ENCODE measurements at regions not wholly inside any gene's neighbourhood (a gene's known extent, or its start where the extent isn't known, plus 50 kb on each side); places are given as distances from the start of the nearest gene placed in this dataset.

DNA sequence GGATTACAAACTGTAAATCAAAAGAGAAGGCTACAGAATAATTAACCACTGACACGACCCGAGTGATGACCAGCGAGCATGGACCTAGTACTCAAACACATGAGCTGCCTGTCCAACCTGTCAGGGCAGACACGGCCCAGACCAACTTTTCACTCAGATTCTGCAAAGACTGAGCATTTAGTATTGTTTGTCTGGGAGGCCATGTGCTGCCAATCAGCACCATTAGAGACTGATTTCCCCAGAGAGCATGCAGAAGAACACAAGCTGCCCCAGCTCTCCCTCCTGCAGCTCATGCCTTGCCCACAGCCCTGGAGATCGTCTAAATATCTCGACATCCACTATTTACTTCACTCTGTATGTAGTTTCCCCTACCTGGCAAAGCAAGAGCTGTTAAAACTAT is 172.6 kb upstream of the INHBA start:
- WGBS (ENCODE audit: insufficient coverage, insufficient replicate concordance, low lambda C conversion rate, missing lambda C conversion rate), result 80% methylated on average over 6 of the region's 6 CpGs
- Histone ChIP-seq H3K27me3 (replicated peaks in 1 of 2; ENCODE audit: control insufficient read depth in 2 of 2, insufficient read depth in 2 of 2, low read length in 1 of 2) (no peaks in the 10 kb centered on the region), H3K27ac (ENCODE audit: control insufficient read depth, insufficient read depth) (no peak overlapping the region), H4K20me1 (ENCODE audit: control insufficient read depth, insufficient read depth) (no peaks in the 10 kb centered on the region), H3K9ac (ENCODE audit: control insufficient read depth, insufficient read depth, low read length) (no peak overlapping the region), H3K4me2 (ENCODE audit: control insufficient read depth, insufficient read depth) (no peak overlapping the region), H3K79me2 (ENCODE audit: control insufficient read depth, insufficient read depth, low read length) (no peaks in the 10 kb centered on the region), H3K4me1 (ENCODE audit: control insufficient read depth, insufficient read depth, low read length) (peaks cover under 1% of the 10 kb centered on the region), H3K4me3 (no peak overlapping the region), H3K36me3 (ENCODE audit: control insufficient read depth in 2 of 2, insufficient read depth in 2 of 2, low read length in 1 of 2) (no peaks in the 10 kb centered on the region), H2AFZ (ENCODE audit: control insufficient read depth, low read depth, low read length) (no peak overlapping the region), H3K9me3 (replicated peaks; ENCODE audit: control insufficient read depth, insufficient read depth, low read length) (peaks cover 9% of the 10 kb centered on the region; the same call in 2 of the 3 replicates)
- TF ChIP-seq SPI1 (IDR thresholded peaks at IDR 0.05; ENCODE audit: borderline replicate concordance, insufficient read depth, low read depth, low read length) (no peak), MYB (IDR thresholded peaks at IDR 0.05; ENCODE audit: borderline replicate concordance, low read depth, low read length) (no peak), CHD1 (IDR thresholded peaks at IDR 0.05; ENCODE audit: low read depth, low read length) (no peak), RBBP5 (conservative IDR thresholded peaks at IDR 0.05) (no peak), ZNF622 (IDR thresholded peaks at IDR 0.05) (no peak), FOXK2 (IDR thresholded peaks at IDR 0.05) (no peak)
- no peak for FAIRE-seq
- ChIA-PET RAD21 (ENCODE audit: unreplicated experiment) (interaction anchor here (1.1 to 1.2 kb wide), 2 partner anchors 65 to 170 kb away, joined by 3 read pairs; no protein-coding TSS in a partner anchor), POLR2A (interaction anchor here (2.8 kb wide), 1 partner anchor 58 kb away, joined by 5 read pairs; no protein-coding TSS in a partner anchor), SMC1A (ENCODE audit: uncharacterized antibody, unreplicated experiment) (interaction anchor here (0.6 to 1.4 kb wide), 3 partner anchors 26 to 171 kb away, joined by 3 to 4 read pairs (median 4); no protein-coding TSS in a partner anchor), CTCF (no interaction called here)
- no peak for DNase-seq (ENCODE audit: low read depth, low spot score)
- no peak for ATAC-seq
- BruUV-seq (replicated peaks), result no TSS peak
- intact Hi-C loops (cut with micrococcal nuclease; ENCODE audit: unreplicated experiment) (no loop called here), in situ Hi-C loops (cut with MboI) (no loop called here)

DNA sequence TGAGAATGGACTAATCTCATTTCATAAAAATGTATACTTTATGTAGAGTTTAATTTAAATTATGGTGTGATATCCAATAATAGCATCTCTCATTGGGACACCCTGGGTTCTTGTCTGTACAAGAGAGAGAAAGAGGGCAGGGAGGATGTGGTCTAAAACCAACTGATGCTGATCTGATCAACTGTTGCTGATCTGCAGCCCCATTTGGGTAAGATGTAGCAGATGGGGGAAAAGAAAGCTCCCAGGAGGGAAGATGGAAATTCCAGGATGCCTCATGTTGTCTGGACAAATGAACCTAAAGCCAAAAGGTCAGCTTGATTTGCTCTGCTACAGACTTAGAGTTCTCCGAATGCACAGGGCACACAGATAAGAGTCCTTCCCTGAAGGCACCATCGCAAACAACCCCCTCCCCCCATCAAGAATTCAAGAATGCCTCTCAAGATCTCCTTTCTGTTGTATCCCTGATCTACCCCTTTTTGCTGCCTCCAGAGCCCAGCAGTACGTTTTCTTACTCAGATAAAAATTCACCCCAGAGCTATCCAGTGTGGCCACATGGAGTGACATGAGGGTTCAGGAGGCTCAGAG is 171.4 kb upstream of the INHBA start:
- H3K27me3 ChIP-seq (replicated peaks in 1 of 2; ENCODE audit: control insufficient read depth in 2 of 2, insufficient read depth in 2 of 2, low read length in 1 of 2), result no peaks in the 10 kb centered on the region
- no peaks in the 10 kb centered on the region for H4K20me1 ChIP-seq (ENCODE audit: control insufficient read depth, insufficient read depth)
- TF ChIP-seq BCL11A (IDR thresholded peaks at IDR 0.05; ENCODE audit: low read depth, low read length) (no peak), GABPA (IDR thresholded peaks at IDR 0.05; ENCODE audit: low read depth) (no peak), CHD1 (IDR thresholded peaks at IDR 0.05; ENCODE audit: low read depth, low read length) (no peak), SIX5 (IDR thresholded peaks at IDR 0.05; ENCODE audit: low read depth, low read length, severe bottlenecking) (no peak), WRNIP1 (IDR thresholded peaks at IDR 0.05; ENCODE audit: borderline replicate concordance, low read depth, low read length) (no peak), STAT3 (IDR thresholded peaks at IDR 0.05; ENCODE audit: low read depth, low read length) (no peak), JUND (IDR thresholded peaks at IDR 0.05; ENCODE audit: low read depth, low read length) (no peak)
- TF ChIP-seq, protein P1, sequence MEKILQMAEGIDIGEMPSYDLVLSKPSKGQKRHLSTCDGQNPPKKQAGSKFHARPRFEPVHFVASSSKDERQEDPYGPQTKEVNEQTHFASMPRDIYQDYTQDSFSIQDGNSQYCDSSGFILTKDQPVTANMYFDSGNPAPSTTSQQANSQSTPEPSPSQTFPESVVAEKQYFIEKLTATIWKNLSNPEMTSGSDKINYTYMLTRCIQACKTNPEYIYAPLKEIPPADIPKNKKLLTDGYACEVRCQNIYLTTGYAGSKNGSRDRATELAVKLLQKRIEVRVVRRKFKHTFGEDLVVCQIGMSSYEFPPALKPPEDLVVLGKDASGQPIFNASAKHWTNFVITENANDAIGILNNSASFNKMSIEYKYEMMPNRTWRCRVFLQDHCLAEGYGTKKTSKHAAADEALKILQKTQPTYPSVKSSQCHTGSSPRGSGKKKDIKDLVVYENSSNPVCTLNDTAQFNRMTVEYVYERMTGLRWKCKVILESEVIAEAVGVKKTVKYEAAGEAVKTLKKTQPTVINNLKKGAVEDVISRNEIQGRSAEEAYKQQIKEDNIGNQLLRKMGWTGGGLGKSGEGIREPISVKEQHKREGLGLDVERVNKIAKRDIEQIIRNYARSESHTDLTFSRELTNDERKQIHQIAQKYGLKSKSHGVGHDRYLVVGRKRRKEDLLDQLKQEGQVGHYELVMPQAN (conservative IDR thresholded peaks at IDR 0.05), result no peak
- TF ChIP-seq, protein P2, sequence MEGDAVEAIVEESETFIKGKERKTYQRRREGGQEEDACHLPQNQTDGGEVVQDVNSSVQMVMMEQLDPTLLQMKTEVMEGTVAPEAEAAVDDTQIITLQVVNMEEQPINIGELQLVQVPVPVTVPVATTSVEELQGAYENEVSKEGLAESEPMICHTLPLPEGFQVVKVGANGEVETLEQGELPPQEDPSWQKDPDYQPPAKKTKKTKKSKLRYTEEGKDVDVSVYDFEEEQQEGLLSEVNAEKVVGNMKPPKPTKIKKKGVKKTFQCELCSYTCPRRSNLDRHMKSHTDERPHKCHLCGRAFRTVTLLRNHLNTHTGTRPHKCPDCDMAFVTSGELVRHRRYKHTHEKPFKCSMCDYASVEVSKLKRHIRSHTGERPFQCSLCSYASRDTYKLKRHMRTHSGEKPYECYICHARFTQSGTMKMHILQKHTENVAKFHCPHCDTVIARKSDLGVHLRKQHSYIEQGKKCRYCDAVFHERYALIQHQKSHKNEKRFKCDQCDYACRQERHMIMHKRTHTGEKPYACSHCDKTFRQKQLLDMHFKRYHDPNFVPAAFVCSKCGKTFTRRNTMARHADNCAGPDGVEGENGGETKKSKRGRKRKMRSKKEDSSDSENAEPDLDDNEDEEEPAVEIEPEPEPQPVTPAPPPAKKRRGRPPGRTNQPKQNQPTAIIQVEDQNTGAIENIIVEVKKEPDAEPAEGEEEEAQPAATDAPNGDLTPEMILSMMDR (IDR thresholded peaks at IDR 0.05 in 2 of 3, conservative IDR thresholded peaks at IDR 0.05 in 1 of 3; ENCODE audit: control insufficient read depth in 2 of 3, extremely low read depth in 1 of 3, insufficient read depth in 1 of 3, low read depth in 3 of 3, low read length in 3 of 3), result no peak
- SMC1A ChIA-PET (ENCODE audit: uncharacterized antibody, unreplicated experiment), result interaction anchor here (0.8 to 8.1 kb wide), 4 partner anchors 5 to 75 kb away, joined by 3 to 86 read pairs (median 3); no protein-coding TSS in a partner anchor
- H3K4me3 ChIP-seq, result no peak overlapping the region
- FAIRE-seq (peak; percentile 41), ATAC-seq (no peak), DNase-seq (ENCODE audit: low read depth, low spot score) (no peak)
- no peak overlapping the region for H3K4me2 ChIP-seq (ENCODE audit: control insufficient read depth, insufficient read depth)
- 39% methylated on average over 3 of the region's 3 CpGs for WGBS (ENCODE audit: insufficient coverage, insufficient replicate concordance, low lambda C conversion rate, missing lambda C conversion rate)
- BruUV-seq (replicated peaks), result no TSS peak
- peaks cover 3% of the 10 kb centered on the region; the same call in 1 of the 2 replicates for H3K4me1 ChIP-seq (ENCODE audit: control insufficient read depth, insufficient read depth, low read length)
- in situ Hi-C loops (cut with MboI) (no loop called here), intact Hi-C loops (cut with micrococcal nuclease; ENCODE audit: unreplicated experiment) (no loop called here)
- POLR2A ChIA-PET, result no interaction called here
- H3K36me3 ChIP-seq (ENCODE audit: control insufficient read depth in 2 of 2, insufficient read depth in 2 of 2, low read length in 1 of 2), result no peaks in the 10 kb centered on the region
- no peak overlapping the region for H2AFZ ChIP-seq (ENCODE audit: control insufficient read depth, low read depth, low read length)
- no peak overlapping the region for H3K9ac ChIP-seq (ENCODE audit: control insufficient read depth, insufficient read depth, low read length)
- CTCF ChIA-PET, result interaction anchor here (1.9 kb wide), 1 partner anchor 67 kb away, joined by 6 read pairs; no protein-coding TSS in a partner anchor
- no peak overlapping the region for H3K27ac ChIP-seq (ENCODE audit: control insufficient read depth, insufficient read depth)
- no peaks in the 10 kb centered on the region for H3K79me2 ChIP-seq (ENCODE audit: control insufficient read depth, insufficient read depth, low read length)
- H3K9me3 ChIP-seq (replicated peaks; ENCODE audit: control insufficient read depth, insufficient read depth, low read length), result peaks cover 6% of the 10 kb centered on the region; the same call in 2 of the 3 replicates
- RAD21 ChIA-PET (ENCODE audit: unreplicated experiment), result interaction anchor here (1.2 to 6.6 kb wide), 2 partner anchors 8 to 12 kb away, joined by 3 to 68 read pairs; no protein-coding TSS in a partner anchor
